Karpas-422 (cell line): ENCODE measurements at regions not wholly inside any gene's neighbourhood (a gene's known extent, or its start where the extent isn't known, plus 50 kb on each side); places are given as distances from the start of the nearest gene placed in this dataset.

Experiments used
- DNase-seq: peaks from one replicate; pipeline ENCODE4 v3.0.0-alpha.2; 2015
- H2AFZ ChIP-seq: fragments of 200-600 bp; sonication (generic); 2 replicates; pipeline ENCODE4 v1.6.1; 2014; ENCODE audit warnings: antibody characterized with exemption, low read length, mixed read lengths
- H3K27ac ChIP-seq: fragments of 200-600 bp; sonication (generic); 2 replicates; pipeline ENCODE4 v1.5.1; 2014; ENCODE audit warnings: mild to moderate bottlenecking, low read length, moderate library complexity
- H3K27me3 ChIP-seq: fragments of 200-600 bp; sonication (generic); 2 replicates; pipeline ENCODE4 v1.6.1; 2014; ENCODE audit warnings: low read length, mixed read lengths
- H3K36me3 ChIP-seq: fragments of 200-600 bp; sonication (generic); 2 replicates; pipeline ENCODE4 v1.6.1; 2014; ENCODE audit warnings: low read length, mixed read lengths; ENCODE audit not compliant: insufficient read depth
- H3K4me1 ChIP-seq: fragments of 200-600 bp; sonication (generic); 2 replicates; pipeline ENCODE4 v1.6.1; 2014; ENCODE audit warnings: mild to moderate bottlenecking, low read length, mixed read lengths
- H3K4me2 ChIP-seq: fragments of 200-600 bp; sonication (generic); 2 replicates; pipeline ENCODE4 v1.6.1; 2014; ENCODE audit warnings: low read length, low read depth, mild to moderate bottlenecking; ENCODE audit not compliant: poor library complexity, severe bottlenecking
- H3K4me3 ChIP-seq: fragments of 200-600 bp; sonication (generic); 2 replicates; pipeline ENCODE4 v1.5.1; 2014; ENCODE audit warnings: mild to moderate bottlenecking, antibody characterized with exemption, low read length, mixed read lengths
- H3K79me2 ChIP-seq: fragments of 200-600 bp; sonication (generic); 2 replicates; pipeline ENCODE4 v1.6.1; 2014; ENCODE audit warnings: mild to moderate bottlenecking, low read length, mixed read lengths
- H3K9ac ChIP-seq: fragments of 200-600 bp; sonication (generic); 2 replicates; pipeline ENCODE4 v1.6.0; 2014; ENCODE audit warnings: low read length
- H3K9me2 ChIP-seq: fragments of 200-600 bp; sonication (generic), shearing (Covaris generic); replicated peaks from 2 replicates; pipeline ENCODE4 v1.6.0; 2014; ENCODE audit warnings: mild to moderate bottlenecking, low read length, moderate library complexity; ENCODE audit not compliant: insufficient read depth
- H3K9me3 ChIP-seq: fragments of 300-700, 200-600 bp; sonication (generic); 2 replicates; pipeline ENCODE4 v1.6.1; 2014; ENCODE audit warnings: low read length, mixed read lengths
- H4K20me1 ChIP-seq: fragments of 200-600 bp; sonication (generic); 2 replicates; pipeline ENCODE4 v1.6.1; 2014; ENCODE audit warnings: mild to moderate bottlenecking, antibody characterized with exemption, low read length, low read depth; ENCODE audit not compliant: insufficient read depth

GRCh38 chr11:26198532-26199096 lies 133.3 kb upstream of the ANO3 start:
- Histone ChIP-seq H3K79me2 (no peaks in the 10 kb centered on the region), H3K9me3 (no peaks in the 10 kb centered on the region), H3K4me1 (no peaks in the 10 kb centered on the region), H3K4me3 (no peak overlapping the region), H3K27me3 (no peaks in the 10 kb centered on the region), H3K9me2 (no peaks in the 10 kb centered on the region), H2AFZ (no peak overlapping the region), H3K27ac (no peak overlapping the region), H4K20me1 (no peaks in the 10 kb centered on the region), H3K36me3 (no peaks in the 10 kb centered on the region), H3K4me2 (no peak overlapping the region), H3K9ac (no peak overlapping the region)
- no peak for DNase-seq

DNA sequence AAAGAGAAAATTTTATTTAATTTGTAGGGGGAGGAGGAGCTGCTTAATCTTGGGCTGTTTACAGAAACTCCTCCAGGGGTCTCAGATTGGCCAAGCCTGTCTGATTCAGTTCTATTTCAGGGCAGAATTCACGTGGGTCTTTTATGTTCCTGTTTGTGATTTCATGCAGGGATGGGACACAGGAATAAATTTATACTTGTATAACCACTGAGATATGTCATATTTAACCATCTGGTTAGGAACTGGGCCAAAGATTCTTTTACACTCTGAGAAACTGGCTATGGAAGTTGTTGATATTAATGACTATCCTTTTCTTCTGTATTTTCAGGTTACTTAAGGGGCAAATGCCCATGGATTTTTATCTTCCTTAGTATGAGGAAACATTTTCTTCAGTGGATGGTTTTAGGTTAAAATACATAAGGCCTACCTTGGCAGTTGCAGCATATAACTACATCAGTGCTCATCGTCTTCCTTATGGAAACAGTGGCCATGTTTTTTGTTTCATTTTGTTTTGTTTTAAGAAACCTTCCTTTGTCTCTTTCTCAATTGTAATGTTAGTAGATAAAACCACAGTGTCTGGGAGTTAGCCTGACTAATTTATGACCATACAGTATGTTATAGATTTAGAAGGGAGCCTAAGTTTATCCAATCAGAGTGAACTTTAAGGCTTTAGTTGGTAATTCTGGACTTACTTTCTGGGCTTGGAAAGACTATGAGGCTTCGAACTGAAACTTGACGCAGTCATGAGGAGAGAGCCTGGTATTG lies 132.4 kb upstream of the ANO3 start:
- no peaks in the 10 kb centered on the region for H3K9me2 ChIP-seq
- H3K27me3 ChIP-seq, result no peaks in the 10 kb centered on the region
- no peak overlapping the region for H2AFZ ChIP-seq
- H4K20me1 ChIP-seq, result no peaks in the 10 kb centered on the region
- H3K9ac ChIP-seq, result no peak overlapping the region
- H3K4me3 ChIP-seq, result no peak overlapping the region
- H3K4me2 ChIP-seq, result no peak overlapping the region
- no peak for DNase-seq
- no peaks in the 10 kb centered on the region for H3K79me2 ChIP-seq
- no peak overlapping the region for H3K27ac ChIP-seq
- no peaks in the 10 kb centered on the region for H3K4me1 ChIP-seq
- H3K36me3 ChIP-seq, result no peaks in the 10 kb centered on the region
- no peaks in the 10 kb centered on the region for H3K9me3 ChIP-seq

DNA sequence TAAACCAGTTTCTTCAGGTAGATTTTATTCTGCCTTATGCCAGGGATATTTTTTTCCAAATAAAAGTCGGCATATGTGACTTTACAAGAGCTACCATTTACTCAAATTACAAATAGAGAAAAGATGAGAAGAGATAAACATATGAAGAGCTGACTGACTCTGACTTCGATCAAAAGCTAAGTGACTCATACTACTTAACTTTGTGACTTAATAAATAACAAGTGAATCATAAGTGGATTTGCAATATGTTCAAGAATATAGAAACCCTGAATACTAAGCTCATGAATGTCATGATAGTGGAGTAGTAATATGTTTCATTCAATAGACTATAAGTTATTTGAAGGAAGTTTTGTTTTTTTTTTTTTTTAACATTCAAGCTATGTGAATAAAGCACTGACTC lies 130.5 kb upstream of the ANO3 start:
- H3K9ac ChIP-seq, result no peak overlapping the region
- DNase-seq, result no peak
- no peaks in the 10 kb centered on the region for H3K9me3 ChIP-seq

GRCh38 chr11:26202754-26203153 lies 129.2 kb upstream of the ANO3 start:
- Histone ChIP-seq H3K4me2 (no peak overlapping the region), H2AFZ (no peak overlapping the region), H3K9me3 (no peaks in the 10 kb centered on the region), H3K27me3 (no peaks in the 10 kb centered on the region), H3K9me2 (no peaks in the 10 kb centered on the region), H3K27ac (no peak overlapping the region), H3K4me1 (no peaks in the 10 kb centered on the region), H4K20me1 (no peaks in the 10 kb centered on the region), H3K9ac (no peak overlapping the region), H3K4me3 (no peak overlapping the region), H3K36me3 (no peaks in the 10 kb centered on the region), H3K79me2 (no peaks in the 10 kb centered on the region)
- DNase-seq, result no peak

More for the DNA sequence above, 130.5 kb upstream of the ANO3 start:
- Histone ChIP-seq H2AFZ (no peak overlapping the region), H3K4me3 (no peak overlapping the region), H3K79me2 (no peaks in the 10 kb centered on the region), H3K4me2 (no peak overlapping the region), H3K27me3 (no peaks in the 10 kb centered on the region), H3K4me1 (no peaks in the 10 kb centered on the region), H3K9me2 (no peaks in the 10 kb centered on the region), H3K36me3 (no peaks in the 10 kb centered on the region), H4K20me1 (no peaks in the 10 kb centered on the region), H3K27ac (no peak overlapping the region)

- Histone ChIP-seq H3K9me2 (no peaks in the 10 kb centered on the region), H3K9me3 (no peaks in the 10 kb centered on the region), H3K79me2 (no peaks in the 10 kb centered on the region), H3K36me3 (no peaks in the 10 kb centered on the region), H2AFZ (no peak overlapping the region), H3K27me3 (no peaks in the 10 kb centered on the region), H4K20me1 (no peaks in the 10 kb centered on the region), H3K4me3 (no peak overlapping the region), H3K9ac (no peak overlapping the region), H3K4me1 (no peaks in the 10 kb centered on the region), H3K4me2 (no peak overlapping the region), H3K27ac (no peak overlapping the region)
- DNase-seq, result no peak
These were observed 127.8 kb upstream of the ANO3 start for GRCh38 chr11:26204101-26204500.

- Histone ChIP-seq H2AFZ (no peak overlapping the region), H3K79me2 (no peaks in the 10 kb centered on the region), H3K9me3 (no peaks in the 10 kb centered on the region), H3K4me1 (no peaks in the 10 kb centered on the region), H3K9me2 (no peaks in the 10 kb centered on the region), H4K20me1 (no peaks in the 10 kb centered on the region), H3K27me3 (no peaks in the 10 kb centered on the region), H3K9ac (no peak overlapping the region), H3K4me2 (no peak overlapping the region), H3K27ac (no peak overlapping the region), H3K4me3 (no peak overlapping the region), H3K36me3 (no peaks in the 10 kb centered on the region)
- DNase-seq, result no peak
These were observed 127.1 kb upstream of the ANO3 start for GRCh38 chr11:26204839-26205238.

DNA sequence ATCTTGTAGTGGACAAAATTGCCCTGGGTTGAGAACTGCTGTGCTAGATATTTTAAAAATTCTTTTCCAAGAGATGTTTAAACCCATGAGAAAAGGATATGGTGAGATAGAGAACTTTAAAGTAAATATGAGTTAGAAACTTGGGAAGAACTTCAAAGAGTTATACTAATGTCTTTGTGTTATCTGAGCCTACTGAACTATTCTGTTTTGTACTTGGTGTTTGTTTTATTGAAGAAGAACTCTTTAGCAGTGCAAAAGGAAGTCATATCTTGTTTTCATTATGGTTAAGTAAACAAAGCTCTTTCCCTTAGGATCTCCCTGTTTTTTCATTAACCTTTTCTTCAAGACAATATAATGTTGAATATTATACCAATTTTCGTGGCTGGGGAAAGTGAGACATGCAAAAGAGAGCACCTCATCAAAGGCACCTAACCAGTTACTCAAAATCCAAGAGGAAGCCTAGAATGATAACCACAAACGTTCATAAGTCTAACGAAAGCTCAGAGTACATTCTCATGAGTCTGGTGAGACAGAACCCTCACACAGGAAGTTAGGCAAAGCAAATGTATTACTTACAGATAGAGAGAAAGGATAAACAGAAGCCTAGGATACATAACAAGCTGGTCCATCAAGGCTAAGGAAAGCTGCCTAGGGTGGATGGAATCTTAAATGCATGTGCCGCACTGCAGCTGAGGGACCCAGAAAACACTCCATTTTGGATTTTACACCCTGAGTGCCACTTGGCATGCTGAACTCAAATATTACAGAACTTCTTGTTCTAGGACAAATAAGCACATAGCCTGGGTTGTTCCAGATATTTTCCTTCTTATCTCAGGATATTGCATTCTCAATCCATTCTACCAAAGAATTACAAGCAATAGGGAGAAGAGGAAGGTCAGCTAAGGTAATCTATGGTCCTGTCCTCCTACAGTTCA lies 112.5 kb upstream of the ANO3 start:
- DNase-seq, result no peak
- no peaks in the 10 kb centered on the region for H3K79me2 ChIP-seq
- H3K9me2 ChIP-seq, result no peaks in the 10 kb centered on the region
- H4K20me1 ChIP-seq, result no peaks in the 10 kb centered on the region
- no peak overlapping the region for H3K27ac ChIP-seq
- H3K9ac ChIP-seq, result no peak overlapping the region
- H3K9me3 ChIP-seq, result no peaks in the 10 kb centered on the region; the same call in 1 of the 2 replicates
- no peak overlapping the region for H3K4me2 ChIP-seq
- H3K27me3 ChIP-seq, result no peaks in the 10 kb centered on the region
- no peaks in the 10 kb centered on the region for H3K36me3 ChIP-seq
- no peak overlapping the region for H3K4me3 ChIP-seq
- no peaks in the 10 kb centered on the region for H3K4me1 ChIP-seq
- no peak overlapping the region for H2AFZ ChIP-seq

GRCh38 chr11:26225646-26226045 lies 106.3 kb upstream of the ANO3 start:
- H2AFZ ChIP-seq, result no peak overlapping the region; the same call in 1 of the 2 replicates
- H3K4me3 ChIP-seq, result no peak overlapping the region
- DNase-seq, result no peak
- H3K36me3 ChIP-seq, result no peaks in the 10 kb centered on the region
- H3K9ac ChIP-seq, result no peak overlapping the region
- peaks cover 8% of the 10 kb centered on the region for H3K4me1 ChIP-seq
- H3K27me3 ChIP-seq, result no peaks in the 10 kb centered on the region
- H3K79me2 ChIP-seq, result no peaks in the 10 kb centered on the region
- no peaks in the 10 kb centered on the region for H3K9me2 ChIP-seq
- H3K4me2 ChIP-seq, result no peak overlapping the region
- H3K9me3 ChIP-seq, result no peaks in the 10 kb centered on the region
- no peak overlapping the region for H3K27ac ChIP-seq
- H4K20me1 ChIP-seq, result no peaks in the 10 kb centered on the region
